Thymus (tissue), 11 donors: ENCODE measurements at regions not wholly inside any gene's neighbourhood (a gene's known extent, or its start where the extent isn't known, plus 50 kb on each side); places are given as distances from the start of the nearest gene placed in this dataset.
A peak's percentile ranks its signal among the peaks of the same experiment; 100 is the strongest.

Experiments used
- DNase-seq, 9 donors: peaks; one replicate each; pipeline ENCODE4 v3.0.0-alpha.2; 2013; ENCODE audit warnings: low spot score in 9 of 9, low read depth in 6 of 9, missing footprints in 1 of 9
- H3K27ac ChIP-seq, 2 donors: one replicate each; pipeline ENCODE4 v1.5.1; 2013; ENCODE audit warnings: control low read depth in 1 of 2, low read depth in 1 of 2, low read length in 1 of 2, mild to moderate bottlenecking in 1 of 2, moderate library complexity in 1 of 2
- H3K27me3 ChIP-seq, 2 donors: one replicate each; pipeline ENCODE4 v1.5.1; 2013; ENCODE audit warnings: low read length in 1 of 2; ENCODE audit not compliant: control insufficient read depth in 2 of 2, insufficient read depth in 1 of 2
- H3K36me3 ChIP-seq, 2 donors: one replicate each; pipeline ENCODE4 v1.5.1; 2013; ENCODE audit warnings: low read length in 1 of 2, mild to moderate bottlenecking in 1 of 2, moderate library complexity in 1 of 2; ENCODE audit not compliant: control insufficient read depth in 2 of 2, insufficient read depth in 2 of 2
- H3K4me1 ChIP-seq, 2 donors: one replicate each; pipeline ENCODE4 v1.5.1; 2013; ENCODE audit warnings: low read length in 2 of 2; ENCODE audit not compliant: control insufficient read depth in 2 of 2, insufficient read depth in 2 of 2
- H3K4me3 ChIP-seq, 2 donors: one replicate each; pipeline ENCODE4 v1.5.1; 2013; ENCODE audit warnings: low read length in 2 of 2, control low read depth in 1 of 2, mild to moderate bottlenecking in 1 of 2
- H3K9me3 ChIP-seq, 2 donors: one replicate each; pipeline ENCODE4 v1.5.1; 2013; ENCODE audit warnings: low read length in 1 of 2, mild to moderate bottlenecking in 1 of 2; ENCODE audit not compliant: control insufficient read depth in 2 of 2, insufficient read depth in 1 of 2
- WGBS: extraction: QIAGEN DNeasy Blood & Tissue Kit; methylation state at CpG from one replicate; pipeline ENCODE4 v1.1.7; 2013; 5-methylcytosine and 5-hydroxymethylcytosine counted together
- donor health status: healthy.

DNA sequence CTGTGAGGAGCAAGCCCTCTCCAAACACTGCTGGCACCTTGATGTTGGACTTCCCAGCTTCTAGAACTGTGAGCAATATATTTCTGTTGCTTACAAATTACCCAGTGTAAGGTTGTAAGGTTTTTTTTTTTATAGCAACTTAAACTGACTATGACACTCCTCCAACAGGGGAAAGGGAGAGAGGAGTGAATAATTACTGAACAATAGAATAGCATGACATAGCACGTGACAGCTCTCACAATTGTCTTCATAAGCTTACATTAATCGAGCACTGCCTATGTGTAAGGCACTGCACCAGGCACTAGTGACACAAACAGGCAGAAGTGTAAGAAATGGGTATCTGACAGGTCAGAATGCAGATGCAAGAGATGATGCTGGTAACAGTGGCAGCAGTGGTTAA is 136.9 kb downstream of the FAT3 start:
- H3K36me3 ChIP-seq: no peaks in the 10 kb centered on the region
- H3K4me3 ChIP-seq: no peak overlapping the region
- no peak for DNase-seq
- WGBS: 94% methylated on average over 2 of the region's 2 CpGs
- H3K27me3 ChIP-seq: no peaks in the 10 kb centered on the region
- H3K4me1 ChIP-seq: no peaks in the 10 kb centered on the region
- H3K27ac ChIP-seq: no peak overlapping the region
- H3K9me3 ChIP-seq: no peaks in the 10 kb centered on the region

GRCh38 chr11:92362989-92363388 is 138.4 kb downstream of the FAT3 start:
- no peaks in the 10 kb centered on the region for H3K9me3 ChIP-seq
- H3K4me1 ChIP-seq: no peaks in the 10 kb centered on the region
- WGBS: 88% methylated on average over 1 of the region's 1 CpG
- H3K36me3 ChIP-seq: no peaks in the 10 kb centered on the region
- no peak for DNase-seq
- no peak overlapping the region for H3K27ac ChIP-seq
- H3K4me3 ChIP-seq: no peak overlapping the region
- no peaks in the 10 kb centered on the region for H3K27me3 ChIP-seq

DNA sequence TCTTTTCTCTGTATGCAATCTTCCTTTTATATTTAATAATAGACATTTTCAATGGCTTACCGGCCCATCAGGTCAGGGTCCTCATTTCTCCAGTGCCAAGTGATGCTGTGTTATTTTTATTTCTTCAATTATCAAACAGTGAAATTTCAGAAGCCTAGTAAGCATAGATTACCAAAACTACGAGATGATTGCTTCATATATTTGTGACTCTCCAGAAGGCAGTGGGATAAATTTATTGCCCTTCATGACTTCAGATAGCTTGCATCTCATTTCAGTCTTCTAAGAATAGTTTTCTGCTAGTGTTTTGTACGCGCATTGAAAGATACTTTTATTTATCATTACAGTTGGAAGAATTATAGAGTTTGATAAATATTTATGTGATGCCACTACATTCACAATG is 139.6 kb downstream of the FAT3 start:
- no peaks in the 10 kb centered on the region for H3K27me3 ChIP-seq
- H3K27ac ChIP-seq: no peak overlapping the region
- 98% methylated on average over 4 of the region's 4 CpGs for WGBS
- no peak overlapping the region for H3K4me3 ChIP-seq
- H3K36me3 ChIP-seq: no peaks in the 10 kb centered on the region
- H3K4me1 ChIP-seq: no peaks in the 10 kb centered on the region
- no peak for DNase-seq
- no peaks in the 10 kb centered on the region for H3K9me3 ChIP-seq

- Histone ChIP-seq H3K36me3 (no peaks in the 10 kb centered on the region), H3K27me3 (no peaks in the 10 kb centered on the region), H3K27ac (no peak overlapping the region), H3K4me3 (no peak overlapping the region), H3K9me3 (no peaks in the 10 kb centered on the region), H3K4me1 (no peaks in the 10 kb centered on the region)
- DNase-seq: no peak
- 82% methylated on average over 3 of the region's 3 CpGs for WGBS
Observed at GRCh38 chr11:92376146-92376599, 151.6 kb downstream of the FAT3 start.

DNA sequence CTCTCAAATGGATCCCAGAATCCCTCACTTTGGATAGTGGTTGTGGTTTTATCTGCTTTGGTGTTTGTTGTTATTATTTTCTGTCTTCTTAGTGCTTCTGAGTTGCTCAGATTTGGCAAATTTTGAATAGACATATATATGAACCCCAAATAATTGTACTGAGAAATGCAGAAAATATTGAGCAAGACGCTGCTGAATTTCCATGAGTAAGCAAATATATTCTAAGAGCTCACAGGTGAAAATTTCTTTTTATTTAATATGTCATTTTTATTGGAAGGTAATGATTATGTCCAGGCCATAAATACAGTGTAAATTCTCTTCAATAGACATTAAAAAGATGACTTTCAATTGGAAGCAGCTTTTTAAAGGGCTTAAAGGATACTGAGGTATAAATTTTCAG is 152.1 kb downstream of the FAT3 start:
- Histone ChIP-seq H3K27ac (no peak overlapping the region), H3K9me3 (no peaks in the 10 kb centered on the region), H3K4me1 (no peaks in the 10 kb centered on the region), H3K36me3 (no peaks in the 10 kb centered on the region), H3K27me3 (no peaks in the 10 kb centered on the region), H3K4me3 (no peak overlapping the region)
- WGBS: 96% methylated on average over 1 of the region's 1 CpG
- no peak for DNase-seq

DNA sequence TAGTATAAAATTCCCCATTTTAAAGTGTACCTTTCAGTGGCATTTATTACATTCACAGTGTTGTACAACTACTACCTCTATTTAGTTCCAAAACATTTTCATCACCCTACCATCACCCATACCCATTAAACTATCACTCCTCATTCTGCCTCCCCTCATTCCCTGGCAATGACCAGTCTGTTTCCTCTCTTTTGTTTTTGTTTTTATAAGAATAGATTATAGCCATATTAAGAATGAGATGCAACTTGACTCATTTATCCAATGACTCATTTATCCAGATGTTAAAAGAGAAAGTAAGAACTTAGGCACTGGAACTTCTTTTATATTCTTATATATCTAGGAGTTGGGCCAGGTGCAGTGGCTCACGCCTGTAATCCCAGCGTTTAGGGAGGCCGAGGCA is 156.3 kb downstream of the FAT3 start:
- no peak overlapping the region for H3K4me3 ChIP-seq
- no peaks in the 10 kb centered on the region for H3K9me3 ChIP-seq
- H3K27ac ChIP-seq: no peak overlapping the region
- H3K36me3 ChIP-seq: no peaks in the 10 kb centered on the region
- no peaks in the 10 kb centered on the region for H3K4me1 ChIP-seq
- no peak for DNase-seq
- 98% methylated on average over 3 of the region's 3 CpGs for WGBS
- no peaks in the 10 kb centered on the region for H3K27me3 ChIP-seq

DNA sequence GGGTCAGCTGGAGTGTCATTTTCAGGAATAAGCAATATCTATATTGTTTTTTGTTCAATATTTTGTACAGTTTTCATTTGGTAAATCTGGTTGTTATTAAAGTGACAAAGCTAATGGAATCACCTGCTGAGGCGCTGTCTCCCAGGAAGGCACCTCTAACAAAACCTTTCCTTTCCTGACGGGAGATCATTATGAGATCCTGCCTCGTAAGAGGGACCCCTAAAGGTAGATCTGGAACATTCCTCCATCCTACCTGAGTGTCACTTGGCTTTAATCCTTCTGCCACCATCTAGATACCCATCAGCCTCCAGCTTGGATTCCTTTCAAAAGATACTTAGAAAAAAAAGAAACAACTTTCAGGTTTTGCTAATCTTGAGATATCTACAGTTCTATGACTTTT is 157.7 kb downstream of the FAT3 start:
- H3K27me3 ChIP-seq: no peaks in the 10 kb centered on the region
- no peak overlapping the region for H3K27ac ChIP-seq
- H3K4me1 ChIP-seq: no peaks in the 10 kb centered on the region
- no peak overlapping the region for H3K4me3 ChIP-seq
- H3K36me3 ChIP-seq: no peaks in the 10 kb centered on the region
- no peak for DNase-seq
- 98% methylated on average over 3 of the region's 3 CpGs for WGBS
- no peaks in the 10 kb centered on the region for H3K9me3 ChIP-seq

- Histone ChIP-seq H3K4me1 (no peaks in the 10 kb centered on the region), H3K4me3 (no peak overlapping the region), H3K27ac (no peak overlapping the region), H3K36me3 (no peaks in the 10 kb centered on the region), H3K9me3 (no peaks in the 10 kb centered on the region), H3K27me3 (no peaks in the 10 kb centered on the region)
- no peak for DNase-seq
- WGBS: 75% methylated on average over 1 of the region's 1 CpG
Observed at GRCh38 chr11:92383430-92383829, 158.8 kb downstream of the FAT3 start.

DNA sequence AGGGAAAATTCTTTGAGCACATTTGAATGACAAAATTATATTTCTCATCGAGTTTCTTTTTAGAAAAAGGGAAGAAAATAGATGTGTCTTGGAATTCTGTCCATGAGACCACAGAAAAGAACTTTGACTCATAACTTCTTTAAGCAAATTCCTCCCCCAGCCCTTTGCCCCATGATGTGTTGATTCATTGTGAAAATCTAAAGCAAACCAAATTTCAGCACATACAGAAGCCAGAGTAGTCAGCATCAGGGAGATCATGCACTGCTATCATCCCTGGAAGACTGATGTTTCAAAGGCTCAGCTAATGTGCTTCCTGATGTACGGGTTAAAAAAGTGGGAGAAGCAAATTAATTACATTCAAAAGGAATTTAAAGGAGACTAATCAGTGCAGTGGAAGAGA is 159.7 kb downstream of the FAT3 start:
- 90% methylated on average over 2 of the region's 2 CpGs for WGBS
- Histone ChIP-seq H3K4me3 (no peak overlapping the region), H3K27ac (no peak overlapping the region), H3K27me3 (no peaks in the 10 kb centered on the region), H3K4me1 (no peaks in the 10 kb centered on the region), H3K9me3 (no peaks in the 10 kb centered on the region), H3K36me3 (no peaks in the 10 kb centered on the region)
- no peak for DNase-seq

- WGBS: 68% methylated on average over 2 of the region's 2 CpGs
- DNase-seq: peak in 2 of 9 donors; percentile 2 to 4
- Histone ChIP-seq H3K27ac (no peak overlapping the region), H3K27me3 (no peaks in the 10 kb centered on the region), H3K36me3 (no peaks in the 10 kb centered on the region), H3K4me3 (no peak overlapping the region), H3K4me1 (no peaks in the 10 kb centered on the region), H3K9me3 (no peaks in the 10 kb centered on the region)
Observed at GRCh38 chr11:92384802-92385201, 160.2 kb downstream of the FAT3 start.
